Progenitor cell of endocrine pancreas (in vitro differentiated cells): ENCODE measurements at regions not wholly inside any gene's neighbourhood (a gene's known extent, or its start where the extent isn't known, plus 50 kb on each side); places are given as distances from the start of the nearest gene placed in this dataset.
"Not testable (repeated sequence)": the region's sequence is repeated elsewhere in the genome, so short reads cannot be mapped to it uniquely, and the experiment has no call there.

ENCODE experiments used
- DNase-seq: peaks from one replicate; pipeline ENCODE4 v3.0.0; 2021; ENCODE audit warnings: low spot score; ENCODE audit not compliant: unreplicated experiment
- H3K27ac Mint-ChIP-seq: 2 replicates; pipeline ENCODE4 v1.8.0; 2021; ENCODE audit warnings: mild to moderate bottlenecking, moderate library complexity, mixed read lengths
- H3K27me3 Mint-ChIP-seq: 2 replicates; pipeline ENCODE4 v1.8.0; 2021; ENCODE audit warnings: mixed read lengths
- H3K36me3 Mint-ChIP-seq: 2 replicates; pipeline ENCODE4 v1.8.0; 2022; ENCODE audit warnings: mixed read lengths; ENCODE audit not compliant: insufficient read depth
- H3K4me1 Mint-ChIP-seq: 2 replicates; pipeline ENCODE4 v1.8.0; 2021; ENCODE audit warnings: low read depth, mixed read lengths
- H3K4me3 Mint-ChIP-seq: 2 replicates; pipeline ENCODE4 v1.8.0; 2021; ENCODE audit warnings: low read depth, mild to moderate bottlenecking, moderate library complexity, mixed read lengths
- H3K9me3 Mint-ChIP-seq: 2 replicates; pipeline ENCODE4 v1.8.0; 2021; ENCODE audit warnings: low read depth, mixed read lengths
- CTCF ChIP-seq: fragments of 200-600 bp; sonication (generic); IDR thresholded peaks from one replicate; pipeline ENCODE4 v1.5.0; 2021; ENCODE audit warnings: antibody characterized with exemption, mild to moderate bottlenecking; ENCODE audit not compliant: unreplicated experiment

- no peak for DNase-seq
- Mint-ChIP-seq H3K4me1 (no peaks in the 10 kb centered on the region), H3K4me3 (no peak overlapping the region), H3K36me3 (no peaks in the 10 kb centered on the region), H3K27me3 (no peaks in the 10 kb centered on the region), H3K27ac (no peak overlapping the region), H3K9me3 (no peaks in the 10 kb centered on the region)
- no peak for TF ChIP-seq CTCF
Observed at GRCh38 chr7:69295977-69296376, 302.3 kb upstream of the AUTS2 start.

- H3K27ac Mint-ChIP-seq = no peak overlapping the region
- no peak overlapping the region for H3K4me3 Mint-ChIP-seq
- H3K4me1 Mint-ChIP-seq = no peaks in the 10 kb centered on the region
- H3K36me3 Mint-ChIP-seq = no peaks in the 10 kb centered on the region
- H3K9me3 Mint-ChIP-seq = peaks cover 6% of the 10 kb centered on the region
- no peak for DNase-seq
- no peaks in the 10 kb centered on the region for H3K27me3 Mint-ChIP-seq
- TF ChIP-seq CTCF = no peak
Observed at GRCh38 chr7:69301253-69301652, 297.0 kb upstream of the AUTS2 start.

- H3K36me3 Mint-ChIP-seq = no peaks in the 10 kb centered on the region
- DNase-seq = no peak
Observed at GRCh38 chr7:69309601-69310000, 288.7 kb upstream of the AUTS2 start.

GRCh38 chr7:69311489-69311888 lies 286.8 kb upstream of the AUTS2 start:
- no peak for DNase-seq
- Mint-ChIP-seq H3K9me3 (no peaks in the 10 kb centered on the region), H3K27me3 (peaks cover 8% of the 10 kb centered on the region)

More at GRCh38 chr7:69309601-69310000, 288.7 kb upstream of the AUTS2 start:
- Mint-ChIP-seq H3K4me3 (no peak overlapping the region), H3K27ac (no peak overlapping the region), H3K4me1 (no peaks in the 10 kb centered on the region), H3K9me3 (peaks cover 6% of the 10 kb centered on the region), H3K27me3 (no peaks in the 10 kb centered on the region)
- no peak for TF ChIP-seq CTCF

GRCh38 chr7:69313852-69314251 lies 284.4 kb upstream of the AUTS2 start:
- not testable (repeated sequence) for DNase-seq, H3K4me3 Mint-ChIP-seq, H3K36me3 Mint-ChIP-seq, H3K9me3 Mint-ChIP-seq, H3K27ac Mint-ChIP-seq, H3K4me1 Mint-ChIP-seq
- peaks cover 22% of the 10 kb centered on the region for H3K27me3 Mint-ChIP-seq

More at GRCh38 chr7:69311489-69311888, 286.8 kb upstream of the AUTS2 start:
- Mint-ChIP-seq H3K4me3 (no peak overlapping the region), H3K36me3 (no peaks in the 10 kb centered on the region), H3K4me1 (no peaks in the 10 kb centered on the region), H3K27ac (no peak overlapping the region)
- no peak for TF ChIP-seq CTCF

GRCh38 chr7:69318794-69319193 lies 279.5 kb upstream of the AUTS2 start:
- Mint-ChIP-seq H3K9me3 (no peaks in the 10 kb centered on the region), H3K27me3 (peaks cover 28% of the 10 kb centered on the region), H3K4me1 (no peaks in the 10 kb centered on the region), H3K36me3 (no peaks in the 10 kb centered on the region), H3K27ac (no peak overlapping the region), H3K4me3 (no peak overlapping the region)
- DNase-seq = no peak
- TF ChIP-seq CTCF = no peak
